ENCODE measurements at regions not wholly inside any gene's neighbourhood (a gene's known extent, or its start where the extent isn't known, plus 50 kb on each side); places are given as distances from the start of the nearest gene placed in this dataset.

DNA sequence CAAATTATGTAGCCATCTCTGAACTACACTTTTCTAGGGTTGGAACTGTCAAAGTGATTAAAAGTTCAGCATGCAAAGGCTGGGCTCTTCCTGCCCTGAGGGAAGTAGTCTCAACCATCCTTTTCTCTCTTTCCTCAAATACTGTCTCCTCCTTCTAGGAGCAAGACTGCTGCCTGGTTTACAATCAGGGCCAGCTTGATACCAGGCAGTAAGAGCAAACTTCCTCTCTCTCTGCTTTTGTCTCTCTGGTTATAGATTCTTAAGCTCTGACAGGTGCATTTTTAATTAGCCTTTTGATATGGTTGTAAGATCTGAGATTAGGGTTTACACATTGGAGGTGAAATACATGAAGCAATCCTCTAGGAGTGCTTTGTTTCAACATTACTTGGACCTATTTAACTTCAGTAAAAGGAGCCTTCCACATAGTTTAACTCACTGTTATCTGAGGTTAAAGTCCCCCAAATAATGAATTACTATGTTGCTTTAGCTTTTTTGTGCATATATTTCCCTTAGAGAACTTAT is 436.1 kb downstream of the SPATA31D1 start:
- TF ChIP-seq, protein P1, sequence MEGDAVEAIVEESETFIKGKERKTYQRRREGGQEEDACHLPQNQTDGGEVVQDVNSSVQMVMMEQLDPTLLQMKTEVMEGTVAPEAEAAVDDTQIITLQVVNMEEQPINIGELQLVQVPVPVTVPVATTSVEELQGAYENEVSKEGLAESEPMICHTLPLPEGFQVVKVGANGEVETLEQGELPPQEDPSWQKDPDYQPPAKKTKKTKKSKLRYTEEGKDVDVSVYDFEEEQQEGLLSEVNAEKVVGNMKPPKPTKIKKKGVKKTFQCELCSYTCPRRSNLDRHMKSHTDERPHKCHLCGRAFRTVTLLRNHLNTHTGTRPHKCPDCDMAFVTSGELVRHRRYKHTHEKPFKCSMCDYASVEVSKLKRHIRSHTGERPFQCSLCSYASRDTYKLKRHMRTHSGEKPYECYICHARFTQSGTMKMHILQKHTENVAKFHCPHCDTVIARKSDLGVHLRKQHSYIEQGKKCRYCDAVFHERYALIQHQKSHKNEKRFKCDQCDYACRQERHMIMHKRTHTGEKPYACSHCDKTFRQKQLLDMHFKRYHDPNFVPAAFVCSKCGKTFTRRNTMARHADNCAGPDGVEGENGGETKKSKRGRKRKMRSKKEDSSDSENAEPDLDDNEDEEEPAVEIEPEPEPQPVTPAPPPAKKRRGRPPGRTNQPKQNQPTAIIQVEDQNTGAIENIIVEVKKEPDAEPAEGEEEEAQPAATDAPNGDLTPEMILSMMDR (IDR thresholded peaks at IDR 0.05; ENCODE audit: poor library complexity, severe bottlenecking) = no peak
- no peak for TF ChIP-seq EZH2 (IDR thresholded peaks at IDR 0.05; ENCODE audit: borderline replicate concordance, insufficient read depth, low read length, poor library complexity, severe bottlenecking)
- TF ChIP-seq, protein P2, sequence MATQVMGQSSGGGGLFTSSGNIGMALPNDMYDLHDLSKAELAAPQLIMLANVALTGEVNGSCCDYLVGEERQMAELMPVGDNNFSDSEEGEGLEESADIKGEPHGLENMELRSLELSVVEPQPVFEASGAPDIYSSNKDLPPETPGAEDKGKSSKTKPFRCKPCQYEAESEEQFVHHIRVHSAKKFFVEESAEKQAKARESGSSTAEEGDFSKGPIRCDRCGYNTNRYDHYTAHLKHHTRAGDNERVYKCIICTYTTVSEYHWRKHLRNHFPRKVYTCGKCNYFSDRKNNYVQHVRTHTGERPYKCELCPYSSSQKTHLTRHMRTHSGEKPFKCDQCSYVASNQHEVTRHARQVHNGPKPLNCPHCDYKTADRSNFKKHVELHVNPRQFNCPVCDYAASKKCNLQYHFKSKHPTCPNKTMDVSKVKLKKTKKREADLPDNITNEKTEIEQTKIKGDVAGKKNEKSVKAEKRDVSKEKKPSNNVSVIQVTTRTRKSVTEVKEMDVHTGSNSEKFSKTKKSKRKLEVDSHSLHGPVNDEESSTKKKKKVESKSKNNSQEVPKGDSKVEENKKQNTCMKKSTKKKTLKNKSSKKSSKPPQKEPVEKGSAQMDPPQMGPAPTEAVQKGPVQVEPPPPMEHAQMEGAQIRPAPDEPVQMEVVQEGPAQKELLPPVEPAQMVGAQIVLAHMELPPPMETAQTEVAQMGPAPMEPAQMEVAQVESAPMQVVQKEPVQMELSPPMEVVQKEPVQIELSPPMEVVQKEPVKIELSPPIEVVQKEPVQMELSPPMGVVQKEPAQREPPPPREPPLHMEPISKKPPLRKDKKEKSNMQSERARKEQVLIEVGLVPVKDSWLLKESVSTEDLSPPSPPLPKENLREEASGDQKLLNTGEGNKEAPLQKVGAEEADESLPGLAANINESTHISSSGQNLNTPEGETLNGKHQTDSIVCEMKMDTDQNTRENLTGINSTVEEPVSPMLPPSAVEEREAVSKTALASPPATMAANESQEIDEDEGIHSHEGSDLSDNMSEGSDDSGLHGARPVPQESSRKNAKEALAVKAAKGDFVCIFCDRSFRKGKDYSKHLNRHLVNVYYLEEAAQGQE (IDR thresholded peaks at IDR 0.05; ENCODE audit: borderline replicate concordance) = no peak
- TF ChIP-seq RAD21 (conservative IDR thresholded peaks at IDR 0.05) = no peak
- TF ChIP-seq EP300 (conservative IDR thresholded peaks at IDR 0.05; ENCODE audit: poor library complexity, severe bottlenecking) = no peak
